Ovary (tissue), 3 donors: ENCODE measurements at regions not wholly inside any gene's neighbourhood (a gene's known extent, or its start where the extent isn't known, plus 50 kb on each side); places are given as distances from the start of the nearest gene placed in this dataset.

Experiments used
- EP300 ChIP-seq: sonication (generic); formaldehyde crosslinking; IDR thresholded peaks from one replicate; pipeline ENCODE4 v1.6.1; 2017; ENCODE audit warnings: antibody characterized with exemption
- POLR2A ChIP-seq: fragments of 450-650 bp; IDR thresholded peaks from one replicate; pipeline ENCODE4 v1.6.1; 2017; ENCODE audit warnings: antibody characterized with exemption, mild to moderate bottlenecking, moderate library complexity
- TF ChIP-seq, protein P1 (sequence below), 3 donors: fragments of 450-650 bp in 2 of 3; fragments of 200-600 bp in 1 of 3; IDR thresholded peaks; one replicate each; pipeline versions ENCODE4 v1.5.1 to v1.8.0; 2016 to 2022; ENCODE audit warnings: antibody characterized with exemption in 3 of 3, mild to moderate bottlenecking in 1 of 3
- donor health status: DM: no; HTN: no; CAD: no.

DNA sequence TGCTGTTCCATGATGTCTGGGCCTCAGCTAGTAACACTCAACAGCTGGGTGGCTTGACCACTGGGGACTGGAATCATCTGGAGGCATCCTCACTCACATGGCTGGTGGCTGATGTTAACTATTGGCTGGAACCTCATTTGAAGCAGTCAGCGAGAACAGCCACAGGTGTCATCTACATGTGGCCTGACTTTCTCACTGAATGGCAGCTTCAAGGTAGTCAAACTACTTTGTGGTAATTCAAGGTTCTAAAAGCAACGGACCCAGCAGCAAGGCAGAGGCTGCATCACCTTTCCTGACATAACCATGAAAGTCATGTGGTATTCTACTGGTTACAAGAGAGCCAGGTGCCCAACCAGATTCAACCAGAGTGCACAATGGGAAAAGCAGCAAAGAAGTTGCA lies 115.9 kb upstream of the DST start:
- TF ChIP-seq, protein P1, sequence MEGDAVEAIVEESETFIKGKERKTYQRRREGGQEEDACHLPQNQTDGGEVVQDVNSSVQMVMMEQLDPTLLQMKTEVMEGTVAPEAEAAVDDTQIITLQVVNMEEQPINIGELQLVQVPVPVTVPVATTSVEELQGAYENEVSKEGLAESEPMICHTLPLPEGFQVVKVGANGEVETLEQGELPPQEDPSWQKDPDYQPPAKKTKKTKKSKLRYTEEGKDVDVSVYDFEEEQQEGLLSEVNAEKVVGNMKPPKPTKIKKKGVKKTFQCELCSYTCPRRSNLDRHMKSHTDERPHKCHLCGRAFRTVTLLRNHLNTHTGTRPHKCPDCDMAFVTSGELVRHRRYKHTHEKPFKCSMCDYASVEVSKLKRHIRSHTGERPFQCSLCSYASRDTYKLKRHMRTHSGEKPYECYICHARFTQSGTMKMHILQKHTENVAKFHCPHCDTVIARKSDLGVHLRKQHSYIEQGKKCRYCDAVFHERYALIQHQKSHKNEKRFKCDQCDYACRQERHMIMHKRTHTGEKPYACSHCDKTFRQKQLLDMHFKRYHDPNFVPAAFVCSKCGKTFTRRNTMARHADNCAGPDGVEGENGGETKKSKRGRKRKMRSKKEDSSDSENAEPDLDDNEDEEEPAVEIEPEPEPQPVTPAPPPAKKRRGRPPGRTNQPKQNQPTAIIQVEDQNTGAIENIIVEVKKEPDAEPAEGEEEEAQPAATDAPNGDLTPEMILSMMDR (IDR thresholded peaks at IDR 0.05), result no peak
- TF ChIP-seq POLR2A, result no peak
- TF ChIP-seq EP300, result no peak
